Activated T-cell treated with anti-CD3 and anti-CD28 coated beads for 48 hours (primary cell): ENCODE measurements at regions not wholly inside any gene's neighbourhood (a gene's known extent, or its start where the extent isn't known, plus 50 kb on each side); places are given as distances from the start of the nearest gene placed in this dataset.
"Not testable (repeated sequence)": the region's sequence is repeated elsewhere in the genome, so short reads cannot be mapped to it uniquely, and the experiment has no call there.

Experiments
- DNase-seq: peaks from one replicate; pipeline ENCODE4 v3.0.0-alpha.2; 2020; ENCODE audit warnings: low read depth

DNA sequence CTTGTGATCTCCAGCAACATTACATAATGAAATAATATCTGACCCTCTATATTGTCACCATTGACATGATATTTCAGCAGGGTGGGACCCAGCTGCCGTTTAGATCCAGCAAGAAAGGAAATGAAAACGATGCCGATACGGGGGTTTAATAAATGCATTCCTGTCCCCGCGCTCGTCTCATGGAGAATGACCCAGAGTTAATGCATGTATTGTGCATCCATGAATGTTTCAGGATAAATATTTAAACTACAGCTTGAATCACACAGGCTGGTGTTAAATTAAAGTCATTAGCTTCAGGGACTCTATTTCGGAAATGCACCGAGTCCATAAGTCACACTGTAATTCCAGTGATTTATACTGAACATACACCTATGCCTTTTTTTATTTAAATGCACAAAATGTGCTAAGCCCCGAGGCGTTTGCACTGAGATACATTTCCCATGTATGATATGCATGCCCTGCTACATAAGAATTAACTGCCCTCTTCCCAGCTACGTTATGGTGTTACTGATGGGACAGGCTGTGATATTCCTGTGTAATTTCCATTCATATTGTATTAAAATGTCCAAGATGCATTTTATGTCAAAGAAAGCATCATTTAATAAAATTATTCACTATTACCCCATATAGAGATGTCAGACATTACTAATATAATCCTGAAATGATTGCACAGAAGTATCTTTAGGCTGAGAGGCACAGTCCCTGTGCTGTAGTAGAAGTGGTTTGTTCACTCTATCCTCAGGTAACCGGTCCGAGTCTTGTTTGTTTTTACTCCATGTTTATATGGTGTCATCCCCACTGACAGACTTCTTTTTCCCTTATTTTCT lies 109.3 kb upstream of the ZNF516 start:
- no peak for DNase-seq

DNA sequence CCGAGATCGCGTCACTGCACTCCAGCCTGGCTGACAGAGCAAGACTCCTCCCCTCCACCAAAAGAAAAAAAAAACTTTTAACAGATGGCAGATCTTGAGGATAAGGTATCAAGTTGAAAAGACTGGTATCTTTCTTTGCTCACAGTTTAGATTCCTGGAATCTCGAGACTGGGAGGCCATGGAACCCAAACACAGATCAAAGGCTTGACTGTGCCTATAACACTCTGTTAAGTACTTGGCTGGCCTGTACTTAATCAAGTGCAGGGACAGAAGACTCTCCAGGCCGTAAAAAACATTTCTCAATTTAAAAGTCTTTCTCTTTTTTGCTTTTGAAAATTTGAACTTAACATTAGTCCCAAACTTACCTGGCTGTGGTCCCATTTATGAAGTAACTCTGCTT lies 107.1 kb upstream of the ZNF516 start:
- DNase-seq: no peak

DNA sequence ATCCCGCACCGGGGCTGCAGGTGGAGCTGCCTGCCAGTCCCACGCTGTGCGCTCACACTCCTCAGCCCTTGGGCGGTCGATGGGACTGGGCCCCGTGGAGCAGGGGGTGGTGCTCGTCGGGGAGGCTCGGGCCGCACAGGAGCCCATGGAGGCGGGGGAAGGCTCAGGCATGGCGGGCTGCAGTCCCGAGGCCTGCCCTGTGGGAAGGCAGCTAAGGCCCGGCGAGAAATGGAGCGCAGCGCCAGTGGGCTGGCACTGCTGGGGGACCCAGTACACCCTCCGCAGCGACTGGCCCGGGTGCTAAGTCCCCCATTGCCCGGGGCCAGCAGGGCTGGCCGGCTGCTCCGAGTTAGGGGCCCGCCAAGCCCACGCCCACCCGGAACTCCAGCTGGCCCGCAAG lies 105.0 kb upstream of the ZNF516 start:
- DNase-seq: not testable (repeated sequence)

DNA sequence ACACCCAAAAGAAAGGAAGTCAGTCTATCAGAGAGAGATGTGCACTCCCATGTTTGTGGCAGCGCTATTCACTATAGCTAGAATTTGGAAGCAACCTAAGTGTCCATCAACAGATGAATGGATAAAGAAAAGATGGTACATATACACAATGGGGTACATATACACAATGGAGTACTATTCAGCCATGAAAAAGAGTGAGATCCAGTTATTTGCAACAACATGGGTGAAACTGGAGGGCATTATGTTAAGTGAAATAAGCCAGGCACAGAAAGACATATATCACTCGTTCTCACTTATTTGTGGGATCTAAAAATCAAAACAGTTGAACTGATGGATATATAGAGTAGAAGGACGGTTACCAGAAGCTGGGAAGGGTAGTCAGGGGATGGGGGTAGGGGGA lies 99.9 kb upstream of the ZNF516 start:
- no peak for DNase-seq

DNA sequence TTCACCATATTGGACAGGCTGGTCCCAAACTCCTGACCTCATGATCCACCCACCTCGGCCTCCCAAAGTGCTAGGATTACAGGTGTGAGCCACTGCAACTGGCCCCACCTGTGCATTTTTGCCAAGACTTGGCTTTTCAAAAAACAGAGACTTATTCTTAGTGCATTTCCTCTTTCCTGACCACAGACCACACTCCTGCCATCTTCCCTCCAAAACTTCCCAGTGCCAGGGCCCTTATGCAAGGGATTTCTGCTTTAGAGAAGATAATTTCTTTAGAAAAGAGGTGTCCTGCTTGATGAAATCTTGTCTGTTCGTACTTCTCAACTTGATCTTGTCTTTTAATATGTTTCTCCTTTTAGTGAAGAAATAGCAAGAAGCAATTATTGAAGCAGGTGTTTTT lies 98.8 kb upstream of the ZNF516 start:
- no peak for DNase-seq

DNA sequence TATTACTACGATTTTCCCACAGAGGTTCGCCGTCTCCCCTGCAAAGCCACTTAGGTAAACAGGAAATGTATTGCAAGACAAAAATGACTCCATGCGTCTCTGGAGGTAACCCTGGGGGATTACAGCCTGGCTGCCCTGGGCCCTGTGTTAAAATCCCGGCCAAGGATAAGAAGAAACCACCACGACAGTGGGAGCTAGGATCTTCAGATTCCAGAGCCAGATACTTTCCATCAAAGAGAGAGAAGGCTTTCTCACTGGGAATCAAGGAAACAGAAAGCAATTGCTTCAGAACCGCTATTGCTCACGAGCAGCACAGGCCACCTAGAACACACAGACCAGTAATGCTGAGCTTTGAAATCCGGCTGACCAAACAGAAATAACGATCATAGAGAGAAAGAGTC lies 97.9 kb upstream of the ZNF516 start:
- no peak for DNase-seq

DNA sequence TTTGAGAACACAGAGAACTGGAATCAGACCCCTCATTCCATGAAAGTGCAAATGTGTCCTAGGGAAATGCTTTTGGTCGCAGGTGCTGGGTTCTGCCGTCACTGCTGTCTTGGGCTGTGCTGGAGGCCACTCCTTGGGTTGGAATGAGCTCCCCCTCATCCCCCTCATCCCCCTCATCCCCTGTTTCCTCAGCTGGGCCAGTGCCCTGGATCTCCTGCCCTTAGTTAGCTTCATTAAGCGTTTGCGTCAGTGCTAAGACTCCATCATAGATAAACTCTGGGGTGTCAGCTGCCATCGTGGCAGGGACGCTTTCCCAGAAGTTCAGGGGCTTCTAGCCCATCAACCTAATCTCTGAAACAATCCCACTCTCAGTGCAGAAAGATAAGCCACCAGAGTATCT lies 97.1 kb upstream of the ZNF516 start:
- DNase-seq: no peak

DNA sequence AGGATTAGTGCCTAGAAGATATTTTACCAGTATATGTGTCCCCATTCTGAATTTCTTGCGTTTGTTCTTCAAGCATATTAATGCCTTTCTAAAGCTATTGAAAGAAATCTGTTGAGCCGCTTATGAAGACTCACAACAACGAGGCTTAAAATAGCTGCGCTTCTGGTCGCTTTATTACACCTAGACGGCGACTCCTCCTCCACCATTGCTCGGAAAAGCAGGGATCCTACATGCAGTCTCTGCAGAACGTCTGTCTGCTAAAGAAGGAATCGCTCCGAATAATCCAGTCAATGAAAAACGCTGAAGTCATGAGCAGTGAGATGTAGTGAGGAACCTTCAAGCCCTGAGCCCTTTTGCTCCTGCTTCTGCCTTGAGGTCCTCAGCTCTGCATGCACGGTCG lies 94.8 kb upstream of the ZNF516 start:
- DNase-seq: no peak

DNA sequence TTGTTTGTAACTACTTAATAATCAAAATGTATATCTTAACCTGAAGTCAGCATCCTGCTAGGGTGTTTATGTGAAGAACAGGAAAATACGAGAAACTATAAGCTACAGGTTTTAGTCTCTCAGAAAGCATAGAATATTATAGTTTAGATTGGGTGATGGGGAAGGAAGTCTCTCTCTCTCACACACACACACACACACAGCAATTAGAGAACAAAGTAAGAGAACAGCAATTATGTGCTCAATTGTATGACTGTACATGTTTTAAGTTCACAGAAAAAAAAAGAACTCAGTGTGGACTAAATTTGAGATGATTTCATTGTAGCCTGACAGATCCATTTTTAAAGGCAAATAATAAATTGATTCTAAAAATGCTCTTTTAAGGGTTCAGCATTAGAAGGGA lies 94.3 kb upstream of the ZNF516 start:
- DNase-seq: no peak

DNA sequence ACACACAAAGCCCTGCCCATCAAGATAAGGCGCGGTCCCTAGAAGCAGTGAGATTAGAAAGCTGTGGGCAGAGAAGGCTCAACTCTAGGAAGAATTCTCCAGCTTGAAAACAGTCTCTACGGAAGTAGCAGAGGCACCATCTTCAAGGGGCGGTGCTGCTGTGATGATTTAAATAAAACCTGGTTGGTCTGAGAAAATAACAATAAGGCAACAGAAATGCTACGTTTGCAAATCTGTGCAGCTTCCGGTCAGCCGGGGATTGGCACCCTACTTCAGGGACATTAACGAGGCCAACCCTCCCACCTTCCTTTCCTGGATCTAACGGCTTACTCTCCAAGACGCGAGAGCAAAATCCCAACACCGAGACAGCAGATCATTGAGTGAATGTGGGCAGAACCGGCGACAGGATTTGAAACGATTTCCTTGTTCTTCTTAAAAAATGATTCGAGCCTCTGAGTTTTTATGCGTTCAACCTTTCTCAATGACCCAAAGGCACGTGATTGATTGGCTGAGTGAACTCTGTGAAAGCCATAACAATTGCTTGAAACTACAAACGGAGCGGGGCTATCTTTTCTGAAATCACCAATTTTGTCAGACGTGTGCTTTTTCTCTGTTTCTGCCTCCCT lies 93.7 kb upstream of the ZNF516 start:
- DNase-seq: no peak

DNA sequence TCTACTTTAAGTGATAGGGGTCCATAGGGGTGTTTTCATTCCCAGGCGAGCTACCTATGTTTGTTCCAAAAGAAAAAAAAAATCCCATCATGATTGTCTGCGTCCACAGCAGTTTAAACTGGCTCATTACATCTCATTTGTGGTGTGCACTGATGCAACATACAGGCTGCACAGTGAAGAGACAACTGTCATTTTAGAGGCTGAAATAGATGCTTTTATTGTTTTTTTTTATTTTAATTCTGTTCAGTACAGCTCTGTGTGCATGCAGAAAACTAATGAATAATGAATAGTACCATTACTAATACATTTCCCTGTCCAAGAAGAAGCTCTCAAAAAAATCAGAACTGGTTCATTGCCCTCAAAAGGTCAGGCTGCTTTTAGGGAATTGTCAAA lies 92.8 kb upstream of the ZNF516 start:
- no peak for DNase-seq

DNA sequence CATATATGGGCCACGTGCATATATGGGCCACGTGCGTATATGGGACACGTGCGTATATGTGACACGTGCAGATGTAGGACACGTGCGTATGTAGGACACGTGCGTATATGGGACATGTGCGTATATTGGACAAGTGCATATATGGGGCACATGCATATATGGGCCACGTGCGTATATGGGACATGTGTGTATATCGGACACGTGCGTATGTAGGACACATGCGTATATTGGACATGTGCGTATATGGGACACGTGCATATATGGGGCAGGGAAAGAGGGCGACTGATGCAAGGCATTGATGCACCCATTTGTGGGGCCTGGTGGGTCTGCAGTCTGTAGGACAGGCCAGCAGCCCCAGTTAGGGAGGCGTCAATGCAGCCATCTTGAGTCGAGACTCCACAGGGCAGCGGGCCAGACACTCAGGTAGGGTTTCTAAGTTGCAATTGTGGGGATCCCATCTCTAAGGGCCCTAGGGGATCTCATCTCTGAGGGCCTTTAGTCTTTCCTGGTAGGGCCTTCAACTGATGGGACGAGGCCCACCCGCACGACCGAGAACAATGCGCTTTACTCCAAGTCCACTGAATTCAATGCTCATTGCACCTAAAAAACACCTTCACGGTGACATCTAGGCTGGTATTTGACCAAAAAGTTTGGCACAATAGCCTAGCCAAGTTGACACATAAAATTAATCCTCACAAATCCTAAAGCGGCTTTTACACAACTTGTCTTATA lies 92.3 kb upstream of the ZNF516 start:
- no peak for DNase-seq

DNA sequence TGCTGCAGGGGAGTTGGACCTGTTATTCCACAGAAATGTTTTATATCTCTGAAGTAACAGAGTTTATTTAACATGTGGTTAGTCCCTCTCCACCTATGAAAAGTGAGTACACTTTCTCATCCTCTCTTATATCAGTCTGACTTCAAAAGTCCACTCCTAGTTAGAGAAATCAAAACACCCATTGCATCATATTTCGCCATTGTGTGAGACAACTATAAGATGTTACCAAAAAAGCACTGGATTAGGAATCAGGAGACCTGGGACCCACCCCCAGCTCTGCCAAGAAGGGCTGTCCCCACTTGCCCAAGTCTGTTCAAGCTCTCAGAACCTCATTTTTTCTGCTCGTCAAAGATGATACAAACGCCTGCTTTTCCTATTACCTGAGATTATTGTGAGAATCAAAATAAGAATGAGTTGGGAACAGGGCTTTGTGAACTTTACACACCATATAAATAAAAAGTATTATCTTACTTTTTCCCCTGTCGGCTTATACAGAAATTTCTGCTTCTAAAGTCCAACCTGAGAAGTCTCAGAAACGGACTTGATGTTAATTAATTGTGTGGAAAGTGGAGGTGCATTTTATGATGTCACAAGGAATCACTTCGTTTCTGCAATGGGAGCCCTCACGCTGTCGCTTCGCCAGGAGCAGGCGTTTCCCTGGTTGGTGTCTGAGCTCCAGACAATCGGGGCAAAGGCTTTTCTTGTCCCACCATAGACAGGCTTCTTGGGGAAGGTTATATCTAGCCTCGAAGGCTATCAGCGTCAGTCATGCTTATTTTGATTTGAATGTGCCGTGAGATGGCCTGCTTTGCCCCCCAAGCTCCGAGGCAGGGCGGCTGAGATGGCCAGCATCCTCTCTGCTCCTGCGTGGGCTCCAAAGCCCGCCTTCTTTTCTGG lies 89.6 kb upstream of the ZNF516 start:
- no peak for DNase-seq

DNA sequence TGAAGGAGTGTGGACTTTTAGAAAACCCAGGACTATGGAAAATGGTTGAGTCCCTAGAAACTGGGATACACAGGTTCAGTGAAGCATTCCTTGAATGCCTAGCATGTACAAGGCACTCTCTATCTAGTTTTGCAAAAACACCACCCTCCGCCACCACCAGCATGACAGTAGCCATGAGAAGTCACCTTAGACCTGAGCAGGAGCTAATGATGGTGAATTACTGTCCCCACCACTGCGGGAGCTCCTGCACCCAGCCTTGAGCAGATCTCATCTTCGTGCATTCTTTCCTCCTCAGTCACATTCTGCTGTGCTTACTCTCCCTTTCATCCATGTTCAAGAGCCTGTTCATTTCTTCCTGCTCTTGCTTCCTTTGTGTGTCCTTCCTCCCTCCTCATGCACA lies 86.2 kb upstream of the ZNF516 start:
- no peak for DNase-seq

DNA sequence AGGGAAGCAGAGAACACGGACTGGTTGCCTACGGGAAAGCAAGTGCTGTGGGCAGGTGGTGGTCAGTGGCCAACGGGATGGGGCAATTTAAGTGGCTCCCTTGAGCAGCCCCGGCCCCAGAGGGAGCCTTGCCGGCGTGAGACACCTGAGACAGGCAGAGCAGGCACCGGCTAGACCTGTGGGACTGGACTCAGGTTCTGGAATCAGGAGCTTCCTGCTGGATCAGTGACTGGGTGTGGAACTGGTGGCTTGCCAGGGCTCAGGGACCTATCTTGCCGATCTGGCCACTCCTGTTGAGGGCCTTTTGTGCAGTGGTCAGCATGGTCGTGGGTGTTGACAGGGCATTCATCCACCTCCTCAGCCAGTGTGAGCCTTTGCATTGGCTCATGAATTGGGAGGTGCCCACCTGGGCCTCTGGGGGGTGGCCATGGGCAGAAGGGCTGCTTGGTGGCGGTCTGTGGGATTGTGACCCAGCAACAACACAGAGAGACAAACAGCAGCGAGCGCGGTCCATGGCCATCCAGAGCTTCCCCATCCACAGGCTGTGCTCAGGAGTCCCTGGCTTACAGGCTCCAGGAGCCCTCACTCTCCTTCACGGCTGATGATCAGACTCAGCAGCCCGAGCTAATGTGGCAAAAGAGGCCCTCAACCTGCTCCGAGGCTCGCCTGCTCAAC lies 85.4 kb upstream of the ZNF516 start:
- DNase-seq: no peak

DNA sequence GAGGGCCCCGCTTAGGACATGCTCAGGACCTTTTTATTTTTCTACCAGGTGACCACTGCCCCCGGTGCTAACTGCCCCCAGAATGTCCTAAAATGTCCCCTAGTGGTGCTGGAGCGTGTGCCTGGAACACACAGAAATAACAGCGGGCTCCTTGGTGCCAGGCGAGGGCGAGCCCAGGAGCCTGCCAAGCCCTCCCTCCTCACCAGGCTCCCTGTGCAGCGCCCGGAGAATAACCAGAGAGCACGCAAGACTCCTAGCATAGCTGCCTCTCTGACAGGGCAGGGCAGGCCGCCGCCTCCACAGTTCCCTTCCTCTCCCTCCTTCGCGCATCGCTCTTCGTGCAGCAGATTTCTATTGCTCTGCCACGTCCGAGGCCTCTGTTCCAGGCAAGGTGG lies 84.3 kb upstream of the ZNF516 start:
- DNase-seq: no peak

DNA sequence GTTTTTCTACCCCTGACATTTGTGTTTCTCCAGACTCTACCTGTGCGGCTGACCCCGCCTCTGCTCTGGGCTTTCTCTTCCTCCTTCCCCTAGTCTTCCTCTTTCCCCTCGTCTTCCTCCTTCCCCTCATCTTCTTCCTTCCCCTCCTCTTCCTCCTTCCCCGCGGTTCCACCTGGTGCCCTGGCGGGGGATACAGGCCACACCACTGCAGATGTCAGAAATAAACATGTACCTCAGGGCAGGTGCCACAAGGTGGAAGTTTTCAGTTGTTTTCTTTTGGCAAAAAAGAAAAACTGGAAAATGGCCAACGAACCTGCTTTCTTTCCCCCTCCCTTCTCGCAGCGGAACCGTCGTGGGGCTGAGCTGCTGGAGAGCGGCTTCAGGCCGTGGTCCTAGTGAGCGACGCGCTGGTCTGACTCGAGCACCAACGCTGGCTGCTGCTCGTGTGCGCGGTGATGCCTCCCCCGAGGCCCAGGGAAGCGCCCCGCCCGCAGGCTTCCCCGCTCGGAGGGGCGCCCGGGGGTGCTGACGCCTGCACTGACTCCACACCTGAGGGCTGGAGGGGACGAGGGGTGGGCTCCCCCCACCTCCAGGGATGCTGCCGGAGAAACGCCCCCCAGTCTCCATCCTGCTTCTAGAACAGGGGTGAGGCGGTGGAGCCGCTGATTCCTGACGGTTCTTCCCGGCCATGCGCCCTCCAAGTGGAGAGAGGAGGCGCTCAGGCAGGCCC lies 83.7 kb upstream of the ZNF516 start:
- DNase-seq: no peak

DNA sequence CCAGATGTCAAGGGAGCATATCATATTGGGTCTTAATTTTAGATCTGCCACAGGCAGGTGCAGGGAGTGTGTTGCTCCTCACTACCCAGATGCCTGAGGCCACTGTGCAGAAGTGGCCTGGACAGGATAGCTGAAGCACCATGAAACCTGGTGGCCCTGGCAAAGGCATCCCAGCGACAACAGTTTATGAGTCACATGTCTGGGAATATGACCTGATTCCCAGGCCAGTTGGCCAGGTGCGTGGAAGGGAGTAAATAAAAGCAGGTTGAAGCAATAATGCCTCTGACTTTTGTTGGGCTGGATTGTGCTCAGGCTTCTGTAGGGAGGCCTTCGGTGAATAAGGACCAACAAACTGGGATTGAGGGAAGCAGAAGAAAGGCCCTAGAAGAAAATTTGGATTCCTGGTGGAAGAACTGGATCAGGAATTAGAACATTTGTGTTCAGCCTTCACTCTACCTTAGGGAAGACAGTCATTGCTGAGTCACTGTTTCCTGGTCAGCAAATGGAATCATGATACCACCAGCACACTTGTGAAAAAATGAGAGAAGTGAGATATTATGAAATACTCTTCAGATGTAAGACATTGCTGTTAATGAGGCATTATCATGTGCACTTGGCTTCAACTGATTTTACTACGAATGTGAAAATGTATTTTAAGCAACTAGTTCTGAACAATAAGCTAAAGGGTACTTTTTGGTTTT lies 78.4 kb upstream of the ZNF516 start:
- DNase-seq: no peak

DNA sequence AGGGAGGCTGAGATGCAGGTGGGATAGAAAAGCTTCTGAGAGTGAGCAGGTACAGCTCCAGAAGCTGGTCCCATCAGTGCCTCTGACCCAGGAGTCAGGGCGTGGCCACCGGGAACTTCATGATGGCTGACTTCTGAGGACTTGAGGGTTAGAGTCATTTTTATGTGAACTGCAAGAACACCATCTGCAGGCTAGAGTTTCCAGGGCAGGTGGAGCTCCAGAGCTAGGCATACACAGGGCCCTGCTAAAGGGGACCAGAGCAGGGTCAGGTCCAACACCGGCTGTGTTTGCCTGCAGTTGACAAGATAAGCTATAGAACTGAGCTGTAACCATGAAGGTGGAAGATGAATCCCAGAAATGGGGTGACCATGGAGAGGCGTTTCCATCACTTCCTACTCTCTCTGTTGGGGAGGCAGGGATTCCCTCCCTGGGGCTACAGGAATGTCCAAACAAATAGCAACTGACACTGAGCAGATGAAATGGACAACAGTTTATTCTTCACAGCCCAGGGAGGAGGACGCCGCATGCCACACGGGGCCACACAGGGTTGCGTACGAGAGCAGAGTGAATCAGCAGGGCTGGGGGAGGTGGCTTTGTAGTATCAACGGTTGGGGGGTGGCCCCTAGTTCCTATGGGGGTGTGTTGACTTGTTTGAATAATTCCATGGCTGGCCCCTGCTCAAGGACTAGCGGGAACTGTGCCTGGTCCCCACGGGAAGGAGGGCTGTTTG lies 77.6 kb upstream of the ZNF516 start:
- DNase-seq: no peak

DNA sequence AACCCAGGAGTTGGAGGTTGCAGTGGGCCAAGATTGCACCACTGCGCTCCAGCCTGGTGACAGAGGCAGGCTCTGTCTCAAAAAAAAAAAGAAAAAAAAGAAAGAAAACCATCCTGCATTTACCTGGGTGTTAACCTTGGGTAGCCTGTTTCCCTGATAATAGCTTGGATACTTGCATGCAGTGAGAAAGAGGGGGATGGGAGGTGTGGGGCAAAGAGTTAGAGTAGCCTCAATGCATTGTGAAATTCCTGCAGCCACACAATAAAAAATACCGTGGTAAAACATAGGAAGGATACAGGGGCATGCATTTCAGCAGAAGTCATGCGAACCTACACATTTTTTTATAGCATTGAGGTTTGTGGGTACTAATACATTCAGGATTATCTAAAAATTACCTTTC lies 76.6 kb upstream of the ZNF516 start:
- no peak for DNase-seq
